ENCODE measurements at regions not wholly inside any gene's neighbourhood (a gene's known extent, or its start where the extent isn't known, plus 50 kb on each side); places are given as distances from the start of the nearest gene placed in this dataset.
"Not testable (repeated sequence)": the region's sequence is repeated elsewhere in the genome, so short reads cannot be mapped to it uniquely, and the experiment has no call there.

DNA sequence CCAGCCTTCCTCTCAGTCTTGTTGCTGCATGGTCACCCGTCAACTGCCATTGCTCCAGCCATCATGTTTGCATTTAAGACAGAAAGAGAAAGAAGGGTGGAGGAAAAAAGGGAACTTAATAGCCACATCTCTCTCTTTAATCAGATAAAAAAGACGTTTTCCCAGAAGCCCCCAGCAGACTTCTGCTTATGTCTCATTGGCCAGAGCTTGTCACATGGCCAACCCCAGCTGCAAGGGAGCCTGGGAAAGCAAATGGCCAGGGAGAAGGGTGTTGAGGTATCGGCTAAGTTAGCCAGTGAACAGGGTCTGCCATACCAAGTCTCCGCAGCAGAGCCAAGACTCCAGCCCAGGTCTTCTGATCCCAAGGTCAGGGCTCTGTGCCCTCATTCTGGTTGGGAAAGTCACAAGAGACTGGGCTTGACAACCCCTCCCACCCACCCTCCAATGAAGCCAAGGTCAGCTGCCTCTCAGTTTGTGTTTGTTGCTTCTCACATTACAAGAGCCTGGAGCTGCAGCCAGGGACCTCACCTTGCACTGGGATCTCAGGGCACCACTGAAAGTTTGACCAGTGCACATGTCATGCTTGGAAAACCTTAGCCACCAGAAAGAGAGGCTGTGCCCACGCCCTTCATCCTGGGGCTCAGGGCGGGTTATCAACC is 80.3 kb upstream of the LYZL2 start:
- H3K4me3 ChIP-seq (ENCODE audit: low read depth, low read length): no peak overlapping the region
- TF ChIP-seq, protein P1, sequence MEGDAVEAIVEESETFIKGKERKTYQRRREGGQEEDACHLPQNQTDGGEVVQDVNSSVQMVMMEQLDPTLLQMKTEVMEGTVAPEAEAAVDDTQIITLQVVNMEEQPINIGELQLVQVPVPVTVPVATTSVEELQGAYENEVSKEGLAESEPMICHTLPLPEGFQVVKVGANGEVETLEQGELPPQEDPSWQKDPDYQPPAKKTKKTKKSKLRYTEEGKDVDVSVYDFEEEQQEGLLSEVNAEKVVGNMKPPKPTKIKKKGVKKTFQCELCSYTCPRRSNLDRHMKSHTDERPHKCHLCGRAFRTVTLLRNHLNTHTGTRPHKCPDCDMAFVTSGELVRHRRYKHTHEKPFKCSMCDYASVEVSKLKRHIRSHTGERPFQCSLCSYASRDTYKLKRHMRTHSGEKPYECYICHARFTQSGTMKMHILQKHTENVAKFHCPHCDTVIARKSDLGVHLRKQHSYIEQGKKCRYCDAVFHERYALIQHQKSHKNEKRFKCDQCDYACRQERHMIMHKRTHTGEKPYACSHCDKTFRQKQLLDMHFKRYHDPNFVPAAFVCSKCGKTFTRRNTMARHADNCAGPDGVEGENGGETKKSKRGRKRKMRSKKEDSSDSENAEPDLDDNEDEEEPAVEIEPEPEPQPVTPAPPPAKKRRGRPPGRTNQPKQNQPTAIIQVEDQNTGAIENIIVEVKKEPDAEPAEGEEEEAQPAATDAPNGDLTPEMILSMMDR (IDR thresholded peaks at IDR 0.05; ENCODE audit: low read depth, low read length): no peak

- H3K4me3 ChIP-seq (ENCODE audit: low read depth, low read length): no peak overlapping the region
- TF ChIP-seq, protein P1 (IDR thresholded peaks at IDR 0.05; ENCODE audit: low read depth, low read length): no peak
Measured at GRCh38 chr10:30709229-30709628, 79.7 kb upstream of the LYZL2 start.

GRCh38 chr10:30708234-30708633 is 78.7 kb upstream of the LYZL2 start:
- H3K4me3 ChIP-seq (ENCODE audit: low read depth, low read length): no peak overlapping the region
- TF ChIP-seq, protein P1 (IDR thresholded peaks at IDR 0.05; ENCODE audit: low read depth, low read length): no peak

GRCh38 chr10:30706189-30706588 is 76.6 kb upstream of the LYZL2 start:
- H3K4me3 ChIP-seq (ENCODE audit: low read depth, low read length): not testable (repeated sequence)

DNA sequence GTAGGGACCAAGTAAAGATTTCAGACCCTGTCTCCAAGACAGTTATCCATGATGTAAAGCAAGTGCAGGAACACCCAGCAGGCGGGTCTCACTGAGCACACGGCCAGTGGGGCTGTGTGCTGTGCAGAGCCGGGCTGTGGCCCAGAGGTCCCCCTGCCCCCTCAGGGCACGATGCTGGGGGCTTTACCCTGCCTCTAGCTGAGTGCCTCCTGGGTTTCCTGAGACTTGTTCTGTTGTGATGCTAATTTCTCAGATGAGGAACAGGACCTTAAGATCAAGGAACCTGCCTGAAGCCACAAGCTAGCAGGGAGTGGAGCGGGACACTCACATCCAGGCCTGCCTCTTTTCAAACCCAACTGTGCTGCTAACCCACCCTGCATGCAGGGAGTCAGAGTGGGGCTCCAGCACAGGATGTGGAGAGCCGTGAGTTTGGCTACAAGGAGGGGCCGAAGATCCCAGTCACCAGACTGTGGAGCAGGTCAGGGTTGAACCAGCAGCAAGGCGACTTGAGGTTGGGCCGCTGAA is 76.1 kb upstream of the LYZL2 start:
- TF ChIP-seq, protein P1 (IDR thresholded peaks at IDR 0.05; ENCODE audit: low read depth, low read length): no peak
- no peak overlapping the region for H3K4me3 ChIP-seq (ENCODE audit: low read depth, low read length)

- H3K4me3 ChIP-seq (ENCODE audit: low read depth, low read length): no peak overlapping the region
- TF ChIP-seq, protein P1 (IDR thresholded peaks at IDR 0.05; ENCODE audit: low read depth, low read length): no peak
Measured at GRCh38 chr10:30705101-30705624, 75.6 kb upstream of the LYZL2 start.

- H3K4me3 ChIP-seq (ENCODE audit: low read depth, low read length): not testable (repeated sequence)
Measured at GRCh38 chr10:30704601-30705100, 75.1 kb upstream of the LYZL2 start.

DNA sequence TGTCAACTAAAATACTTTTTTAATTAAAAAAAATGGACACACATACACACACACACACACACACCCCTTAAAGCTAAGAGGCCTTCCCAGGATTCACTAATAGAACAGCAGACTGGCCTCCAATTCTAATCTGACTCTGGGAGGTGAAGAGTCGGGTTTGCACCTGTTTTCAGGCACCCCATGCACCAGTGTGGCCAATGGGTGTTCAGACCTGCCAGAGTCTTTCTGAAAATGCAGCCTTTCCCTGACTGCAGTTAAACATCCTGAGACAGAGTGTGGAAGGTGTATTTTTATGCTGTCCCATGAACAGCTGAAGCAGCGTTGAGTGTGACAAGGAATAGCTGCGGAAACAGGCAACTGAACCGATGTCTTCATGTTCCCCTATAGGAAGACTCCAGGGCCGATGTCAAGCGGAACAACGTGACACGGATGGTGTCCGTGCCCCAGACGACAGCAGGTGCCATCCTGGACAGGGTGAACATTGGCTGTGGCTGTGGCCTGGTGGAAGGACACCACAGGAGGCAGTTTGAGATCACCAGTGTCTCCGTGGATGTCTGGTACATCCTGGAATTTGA is 74.6 kb upstream of the LYZL2 start:
- no peak overlapping the region for H3K4me3 ChIP-seq (ENCODE audit: low read depth, low read length)
- TF ChIP-seq, protein P1 (IDR thresholded peaks at IDR 0.05; ENCODE audit: low read depth, low read length): no peak

DNA sequence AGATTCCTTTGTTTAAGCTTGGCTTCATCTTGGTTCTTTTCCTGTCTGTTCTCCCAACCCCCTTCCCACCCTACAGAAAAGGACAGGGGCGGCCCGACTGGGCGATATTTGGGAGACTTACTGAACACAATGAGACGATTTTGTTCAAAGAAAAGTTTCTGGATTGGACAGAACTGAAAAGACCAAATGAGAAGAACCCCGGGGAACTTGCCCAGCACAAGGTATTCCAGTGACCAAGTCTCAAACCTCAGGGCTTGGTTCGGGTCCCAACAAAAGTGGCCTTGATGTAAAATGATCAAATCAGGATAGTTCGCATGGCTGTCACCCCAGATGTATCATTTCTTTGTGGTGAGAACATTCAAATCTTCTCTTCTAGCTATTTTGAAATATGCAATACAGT is 73.9 kb upstream of the LYZL2 start:
- not testable (repeated sequence) for H3K4me3 ChIP-seq (ENCODE audit: low read depth, low read length)

All from WI38 (cell line).